ENCODE measurements at regions not wholly inside any gene's neighbourhood (a gene's known extent, or its start where the extent isn't known, plus 50 kb on each side); places are given as distances from the start of the nearest gene placed in this dataset.

- TF ChIP-seq POLR2A (IDR thresholded peaks at IDR 0.05) (no peak), CTCF (IDR thresholded peaks at IDR 0.05) (no peak), EP300 (IDR thresholded peaks at IDR 0.05) (no peak), POLR2AphosphoS5 (IDR thresholded peaks at IDR 0.05) (no peak)
Measured at GRCh38 chr2:223366566-223366965, 235.6 kb downstream of the SCG2 start.
